ENCODE measurements at regions not wholly inside any gene's neighbourhood (a gene's known extent, or its start where the extent isn't known, plus 50 kb on each side); places are given as distances from the start of the nearest gene placed in this dataset.

DNA sequence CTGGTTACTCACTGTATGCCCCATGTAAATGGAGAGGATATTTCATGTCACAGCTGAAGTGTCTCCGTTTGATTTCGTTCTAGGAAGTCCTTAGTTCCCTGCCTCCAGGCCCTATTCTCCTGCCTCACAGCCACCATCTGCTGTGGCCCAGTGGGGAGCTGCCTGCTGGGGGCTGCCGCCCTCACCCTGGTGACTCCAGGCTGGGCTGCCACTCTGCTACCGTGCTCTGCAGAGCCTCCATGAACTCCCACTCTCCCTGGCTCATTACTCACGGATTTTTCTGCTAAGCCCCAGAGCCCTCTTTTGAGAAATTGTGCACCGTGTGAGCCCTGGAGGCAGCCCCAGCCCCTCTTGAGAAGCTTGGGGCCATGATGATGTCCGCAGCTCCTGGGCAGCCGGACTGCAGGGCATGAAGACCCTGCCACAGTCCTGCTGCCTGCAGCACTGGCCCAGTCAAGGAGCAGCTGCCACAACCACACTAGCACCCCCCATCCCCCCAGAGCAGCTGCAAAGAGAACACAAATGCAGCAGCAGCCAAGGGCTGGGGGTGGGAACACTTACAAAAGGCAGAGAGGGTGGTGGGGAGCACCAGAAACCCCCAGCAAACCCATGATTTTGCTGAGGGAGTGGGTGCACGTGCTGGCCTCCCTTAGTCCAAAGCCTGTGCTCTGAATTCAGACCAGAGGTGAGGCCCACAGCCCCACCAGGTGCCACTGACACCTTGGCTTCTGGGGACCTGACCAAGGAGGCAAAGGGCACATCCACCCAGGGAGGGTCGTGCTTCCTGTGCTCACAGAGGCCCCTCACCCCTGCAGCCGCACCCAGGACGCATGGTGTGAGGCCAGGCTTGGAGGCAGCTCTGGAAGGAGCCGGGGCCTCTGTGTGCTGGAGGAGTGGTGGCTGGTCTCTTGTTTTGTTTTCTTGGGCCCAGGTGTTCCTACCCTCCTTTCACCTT is 270.2 kb upstream of the RAB6C start:
- DNase-seq (ENCODE audit: low spot score) = no peak

- DNase-seq (ENCODE audit: low spot score) = no peak
Observed at GRCh38 chr2:129709956-129710598, 269.4 kb upstream of the RAB6C start.

GRCh38 chr2:129710670-129711495 is 268.6 kb upstream of the RAB6C start:
- DNase-seq (ENCODE audit: low spot score) = no peak

DNA sequence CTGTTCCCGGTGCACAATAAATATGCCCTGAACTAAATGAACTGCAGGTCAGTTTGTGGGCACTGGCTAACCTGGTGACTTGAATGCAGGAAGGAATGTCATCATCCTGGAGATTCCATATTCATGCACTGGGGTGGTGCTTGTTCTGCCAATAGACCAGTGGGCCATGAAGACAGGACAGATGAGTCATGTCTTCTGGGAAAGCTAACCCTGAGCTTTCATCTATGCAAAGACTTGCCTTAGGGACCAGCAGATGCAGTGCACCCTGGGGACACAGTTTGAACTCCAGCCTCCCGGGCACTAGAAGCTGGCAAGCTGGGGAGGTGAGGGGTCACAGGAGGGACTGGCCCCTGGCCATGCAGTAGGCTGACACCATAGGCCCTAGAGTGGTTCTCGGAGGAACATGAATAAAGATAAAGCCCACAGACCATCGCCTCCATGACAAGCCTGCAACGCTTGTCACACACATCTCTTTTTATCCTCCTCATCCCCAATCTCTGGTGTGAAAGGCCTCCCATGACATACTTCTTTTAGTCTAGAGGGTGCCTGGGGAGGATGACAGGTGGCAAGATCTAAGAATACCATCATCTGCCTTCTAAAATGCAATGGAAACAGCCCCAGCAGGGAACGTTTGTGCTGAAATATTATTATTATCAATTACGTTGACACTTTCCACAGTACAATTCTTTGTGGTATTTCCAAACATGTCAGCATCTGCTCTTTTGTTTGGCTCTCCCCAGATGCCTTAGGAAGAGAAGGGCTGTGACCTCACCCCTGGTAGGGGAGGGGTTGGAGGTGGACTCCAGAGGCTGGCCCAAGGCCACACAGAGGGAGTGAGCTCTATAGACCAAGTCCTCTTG is 267.4 kb upstream of the RAB6C start:
- DNase-seq (ENCODE audit: low spot score) = peak; percentile 89

DNA sequence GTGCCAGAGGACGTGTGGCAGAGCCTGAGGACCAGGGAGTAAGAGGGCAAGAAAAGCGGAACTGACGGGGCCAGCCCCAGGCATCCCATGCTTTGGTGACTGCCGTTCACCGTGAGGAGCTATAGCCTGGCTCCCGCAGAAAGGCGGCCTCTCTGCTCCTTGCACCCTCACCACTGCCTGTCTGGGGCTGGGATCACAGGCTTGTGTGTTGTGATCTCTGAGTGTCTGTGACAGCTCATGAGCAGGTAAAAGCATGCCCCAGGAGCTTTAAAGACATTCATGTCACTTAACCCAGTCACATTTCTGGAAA is 266.8 kb upstream of the RAB6C start:
- DNase-seq (ENCODE audit: low spot score) = no peak

GRCh38 chr2:129713337-129713736 is 266.1 kb upstream of the RAB6C start:
- no peak for DNase-seq (ENCODE audit: low spot score)

DNA sequence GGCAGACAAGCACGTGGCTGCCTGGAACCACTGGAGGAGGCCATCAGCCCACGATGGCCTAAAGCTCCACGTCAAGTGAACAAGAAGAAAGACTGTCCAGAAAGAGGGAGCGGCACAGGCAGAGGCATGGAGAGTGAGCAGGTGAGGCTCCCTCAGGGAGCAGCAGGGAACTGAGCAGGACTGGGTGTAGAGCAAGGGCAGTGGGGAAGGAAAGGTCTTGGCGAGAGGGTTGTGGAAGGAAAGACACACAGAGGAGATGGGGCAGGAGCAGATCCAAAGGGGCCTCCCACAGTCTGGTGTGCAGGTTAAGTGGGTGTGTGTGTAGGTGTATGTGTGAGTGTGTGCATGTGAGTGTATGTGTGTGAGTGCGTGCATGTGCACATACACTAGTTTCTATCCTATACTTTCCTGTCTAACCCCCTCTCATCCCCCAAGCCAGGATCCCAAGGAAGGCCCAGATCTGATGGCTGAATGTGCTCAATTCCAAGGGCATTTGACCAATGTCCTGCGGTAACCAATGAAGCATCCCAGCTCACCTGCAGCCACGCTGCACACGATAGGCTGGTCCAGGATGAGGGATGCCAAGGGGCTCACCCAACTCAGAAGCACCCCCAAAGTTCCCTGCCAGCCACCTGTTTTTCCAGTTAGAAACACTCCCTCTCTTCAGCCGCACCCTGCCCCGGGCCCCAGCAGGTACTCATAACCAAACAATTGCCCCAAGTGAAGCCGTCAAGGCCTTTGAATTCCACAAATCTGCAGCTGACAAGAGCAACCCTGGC is 262.5 kb upstream of the RAB6C start:
- no peak for DNase-seq (ENCODE audit: low spot score)

DNA sequence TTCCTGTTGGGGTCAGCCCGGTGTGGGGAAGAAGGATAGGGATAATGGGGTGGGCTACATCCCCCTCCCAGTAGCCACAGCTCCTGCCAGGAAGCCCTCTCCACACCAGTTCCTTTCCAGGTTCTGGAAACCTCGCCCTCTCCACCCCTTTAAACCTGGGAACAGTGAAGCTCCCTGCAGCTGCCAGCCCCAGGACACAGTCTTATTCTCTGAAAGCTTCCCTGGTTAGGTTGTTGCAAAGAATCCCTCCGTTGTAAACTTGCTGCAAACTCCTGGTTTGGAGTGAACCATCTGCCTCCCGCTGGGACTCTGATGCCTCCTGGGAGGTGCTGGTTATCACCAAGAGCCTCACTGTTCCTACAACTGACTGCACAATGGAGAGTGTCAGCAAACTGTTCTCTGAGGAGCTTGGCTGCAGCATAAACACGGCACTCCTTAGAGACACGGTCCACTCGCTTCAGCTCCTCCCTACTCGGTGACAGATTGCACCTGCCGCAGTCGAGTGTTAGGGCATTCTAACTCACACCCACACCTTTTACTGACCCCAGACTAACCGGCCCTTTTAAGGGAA is 261.8 kb upstream of the RAB6C start:
- DNase-seq (ENCODE audit: low spot score) = peak; percentile 4

- no peak for DNase-seq (ENCODE audit: low spot score)
Observed at GRCh38 chr2:129719335-129719734, 260.1 kb upstream of the RAB6C start.

GRCh38 chr2:129720360-129720759 is 259.1 kb upstream of the RAB6C start:
- DNase-seq (ENCODE audit: low spot score) = no peak

- DNase-seq (ENCODE audit: low spot score) = no peak
Observed at GRCh38 chr2:129720761-129721160, 258.7 kb upstream of the RAB6C start.

DNA sequence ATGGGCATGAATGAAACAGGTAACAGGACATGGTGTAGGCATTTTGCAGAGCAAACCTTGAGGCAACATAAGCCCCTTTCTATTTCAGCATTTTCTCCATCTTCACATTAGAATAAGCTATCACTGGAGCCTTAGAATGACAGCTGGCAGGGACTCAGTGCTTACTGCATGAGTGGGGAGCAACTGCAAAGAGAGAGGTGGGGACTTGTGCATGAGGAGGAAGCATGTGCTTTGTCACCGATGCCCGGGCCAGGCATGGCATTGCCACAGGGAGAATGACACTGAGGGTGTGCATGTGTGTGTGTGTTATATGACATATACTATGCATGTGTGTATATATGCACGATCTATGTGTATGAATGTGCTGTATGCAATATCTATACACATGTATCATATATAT is 258.2 kb upstream of the RAB6C start:
- DNase-seq (ENCODE audit: low spot score) = no peak

DNA sequence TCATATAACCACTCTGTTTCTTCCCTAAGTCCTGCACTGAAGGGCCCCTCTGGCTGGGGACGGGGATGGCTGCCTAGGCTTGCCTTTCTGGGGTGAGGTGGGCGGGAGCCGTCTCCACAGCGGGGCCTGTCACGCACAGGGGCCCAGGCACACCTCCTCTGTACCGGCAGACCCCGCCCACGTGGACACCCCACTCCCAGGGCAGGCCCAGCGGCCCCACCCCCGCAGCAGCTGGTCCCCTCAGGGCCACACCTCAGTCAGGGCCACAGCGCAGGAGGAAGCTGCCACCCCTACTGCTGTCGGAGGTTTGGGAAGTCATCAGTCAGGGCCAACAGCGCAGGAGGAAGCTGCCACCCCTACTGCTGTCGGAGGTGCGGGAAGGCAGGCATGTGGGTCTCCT is 257.6 kb upstream of the RAB6C start:
- DNase-seq (ENCODE audit: low spot score) = no peak

- no peak for DNase-seq (ENCODE audit: low spot score)
Observed at GRCh38 chr2:129722306-129723019, 257.0 kb upstream of the RAB6C start.

- DNase-seq (ENCODE audit: low spot score) = no peak
Observed at GRCh38 chr2:129723277-129724020, 256.0 kb upstream of the RAB6C start.

DNA sequence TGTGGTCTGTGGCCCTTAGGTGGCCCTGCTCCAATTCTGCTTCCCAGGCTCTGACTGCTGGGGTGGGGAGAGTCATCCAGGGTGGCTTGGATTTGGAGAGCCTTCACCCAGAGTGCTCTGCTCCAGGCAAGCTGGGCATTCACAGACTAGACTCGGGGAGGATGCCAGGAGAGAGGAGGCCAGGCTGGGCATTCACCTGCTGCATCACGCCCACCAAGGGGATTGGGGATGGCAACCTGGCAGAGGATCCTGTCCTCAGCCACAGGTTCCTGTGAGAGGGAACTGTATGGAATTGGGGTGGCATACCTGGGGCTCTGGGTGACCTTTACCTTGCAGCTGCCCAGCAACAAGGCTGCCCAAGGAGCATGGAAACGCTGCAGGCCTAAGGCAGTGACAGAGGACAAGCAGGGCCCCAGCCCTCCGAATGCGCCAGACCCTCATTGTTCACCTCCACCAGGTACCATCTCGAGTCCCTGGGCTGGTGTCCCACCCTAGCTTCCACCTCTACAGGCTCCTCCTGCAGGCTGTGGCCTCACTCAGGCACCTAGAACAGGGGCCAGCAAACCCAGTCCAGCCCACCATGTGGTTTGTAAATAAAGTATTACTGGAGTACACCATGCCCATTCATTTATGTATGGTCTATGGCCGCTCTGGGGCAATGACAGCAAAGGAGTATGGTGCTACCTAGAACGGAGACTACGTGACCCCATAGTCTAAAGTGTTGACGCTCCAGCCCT is 255.3 kb upstream of the RAB6C start:
- DNase-seq (ENCODE audit: low spot score) = no peak

DNA sequence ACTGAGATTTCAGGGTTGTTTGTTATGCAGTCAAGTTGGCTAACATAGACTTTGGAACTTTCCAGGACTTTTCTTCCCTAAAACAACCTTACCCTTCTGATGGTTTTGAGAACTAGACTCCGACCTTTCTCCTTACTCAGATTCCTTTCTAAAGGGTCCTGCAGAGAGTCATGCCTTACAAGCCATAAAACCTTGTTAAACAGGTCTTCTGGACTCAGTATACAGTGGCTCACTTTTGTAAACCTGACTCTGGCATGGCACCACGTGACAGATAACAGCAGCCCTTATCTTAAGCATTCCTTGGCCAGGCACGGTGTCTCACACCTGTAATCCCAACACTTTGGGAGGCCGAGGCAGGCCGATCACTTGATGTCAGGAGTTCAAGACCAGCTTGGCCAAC is 253.2 kb upstream of the RAB6C start:
- no peak for DNase-seq (ENCODE audit: low spot score)

GRCh38 chr2:129727286-129727685 is 252.2 kb upstream of the RAB6C start:
- no peak for DNase-seq (ENCODE audit: low spot score)
